DND-41 (cell line): ENCODE measurements at regions not wholly inside any gene's neighbourhood (a gene's known extent, or its start where the extent isn't known, plus 50 kb on each side); places are given as distances from the start of the nearest gene placed in this dataset.

Experiments
- ATAC-seq: fragments of 200-7000 bp; cut with Tn5 transposase; 3 replicates; pipeline ENCODE4 v1.9.1; 2021; ENCODE audit warnings: low read depth; ENCODE audit not compliant: insufficient read depth
- DNase-seq: peaks from one replicate; pipeline ENCODE4 v3.0.0-alpha.2; 2020
- H2AFZ ChIP-seq: 2 replicates; pipeline ENCODE4 v1.6.0; 2012; ENCODE audit warnings: low read depth, low read length
- H3K27ac ChIP-seq: 2 replicates; pipeline ENCODE4 v1.5.1; 2012; ENCODE audit warnings: low read length, inconsistent platforms
- H3K27me3 ChIP-seq: fragments of 200-600 bp; sonication (generic); 2 replicates; pipeline ENCODE4 v1.6.0; 2012; ENCODE audit warnings: low read length, mild to moderate bottlenecking, inconsistent platforms; ENCODE audit not compliant: insufficient read depth, poor library complexity
- H3K36me3 ChIP-seq: 2 replicates; pipeline ENCODE4 v1.5.1; 2012; ENCODE audit warnings: low read length, inconsistent platforms; ENCODE audit not compliant: insufficient read depth
- H3K4me1 ChIP-seq: 2 replicates; pipeline ENCODE4 v1.5.1; 2012; ENCODE audit warnings: mild to moderate bottlenecking, low read length; ENCODE audit not compliant: insufficient read depth
- H3K4me2 ChIP-seq: 2 replicates; pipeline ENCODE4 v1.6.0; 2012; ENCODE audit warnings: mild to moderate bottlenecking, moderate library complexity, low read length, inconsistent platforms; ENCODE audit not compliant: insufficient read depth
- H3K4me3 ChIP-seq, 2 experiments: fragments of 200-600 bp in 1 of 2; shearing (Covaris generic) in 1 of 2; 2 replicates each; pipeline ENCODE4 v1.5.1; 2012 to 2016; ENCODE audit warnings: inconsistent platforms in 2 of 2, low read length in 2 of 2, mild to moderate bottlenecking in 2 of 2, low read depth in 1 of 2, moderate library complexity in 1 of 2
- H3K79me2 ChIP-seq: 2 replicates; pipeline ENCODE4 v1.6.0; 2012; ENCODE audit warnings: low read length, inconsistent platforms; ENCODE audit not compliant: insufficient read depth
- H3K9ac ChIP-seq: 2 replicates; pipeline ENCODE4 v1.6.0; 2012; ENCODE audit warnings: low read depth, mild to moderate bottlenecking, inconsistent platforms, low read length, moderate library complexity
- H3K9me3 ChIP-seq: 2 replicates; pipeline ENCODE4 v1.5.1; 2012; ENCODE audit warnings: low read length, moderate library complexity, mild to moderate bottlenecking, inconsistent platforms; ENCODE audit not compliant: insufficient read depth, severe bottlenecking
- H4K20me1 ChIP-seq: 2 replicates; pipeline ENCODE4 v1.6.0; 2012; ENCODE audit warnings: low read length; ENCODE audit not compliant: insufficient read depth
- CTCF ChIP-seq: IDR thresholded peaks from 2 replicates; pipeline ENCODE4 v1.5.1; 2012; ENCODE audit warnings: borderline replicate concordance, low read length, moderate library complexity, mild to moderate bottlenecking; ENCODE audit not compliant: poor library complexity, severe bottlenecking; ENCODE audit errors: extremely low read depth
- EZH2 ChIP-seq: IDR thresholded peaks from 3 replicates; pipeline ENCODE4 v1.6.1; 2012; ENCODE audit warnings: borderline replicate concordance, low read depth, mild to moderate bottlenecking, moderate library complexity, low read length, inconsistent platforms; ENCODE audit not compliant: severe bottlenecking

DNA sequence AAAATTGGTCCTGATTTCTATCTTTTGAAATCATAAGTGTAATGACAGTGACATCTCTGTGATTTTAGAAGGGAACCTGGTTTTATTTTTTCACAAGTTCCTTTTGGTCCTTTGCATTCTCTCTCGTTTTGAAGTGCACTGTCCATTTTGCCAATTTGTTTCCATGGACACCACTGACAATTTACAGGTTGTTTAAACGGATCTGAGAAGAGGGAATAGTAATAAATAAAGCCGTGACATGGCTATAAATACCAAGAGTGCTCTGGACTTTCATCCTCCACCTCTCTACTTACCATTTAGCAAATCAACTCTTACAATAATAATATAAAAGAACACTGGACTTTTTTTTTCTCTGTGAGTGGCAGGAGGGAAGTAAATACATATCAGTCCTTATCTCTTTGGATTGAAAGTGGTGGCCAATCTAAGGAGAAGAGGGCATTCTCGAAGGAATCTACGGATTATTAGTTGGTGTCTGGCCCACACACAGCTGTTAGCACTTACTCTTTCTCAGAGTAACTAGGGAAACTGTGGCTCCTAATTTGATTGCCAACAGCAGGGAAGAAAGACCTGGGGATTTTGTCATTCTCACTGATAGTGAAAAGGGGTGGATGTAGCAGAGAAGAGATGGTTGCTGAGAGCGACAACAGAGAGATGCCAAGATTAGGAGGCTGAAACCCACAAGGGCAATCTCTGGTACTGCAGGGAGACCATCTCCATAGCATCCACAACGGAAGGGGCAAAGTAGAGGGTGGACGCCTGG lies 108.7 kb upstream of the FSHR start:
- no peak for ATAC-seq
- no peak overlapping the region for H3K27ac ChIP-seq
- TF ChIP-seq CTCF (no peak), EZH2 (no peak)
- H4K20me1 ChIP-seq: no peaks in the 10 kb centered on the region
- no peak overlapping the region for H3K9ac ChIP-seq
- no peaks in the 10 kb centered on the region for H3K27me3 ChIP-seq
- H3K36me3 ChIP-seq: no peaks in the 10 kb centered on the region
- H3K79me2 ChIP-seq: no peaks in the 10 kb centered on the region
- DNase-seq: no peak
- H3K9me3 ChIP-seq: no peaks in the 10 kb centered on the region
- no peaks in the 10 kb centered on the region for H3K4me1 ChIP-seq
- no peak overlapping the region for H2AFZ ChIP-seq
- no peak overlapping the region for H3K4me3 ChIP-seq
- H3K4me2 ChIP-seq: no peak overlapping the region

DNA sequence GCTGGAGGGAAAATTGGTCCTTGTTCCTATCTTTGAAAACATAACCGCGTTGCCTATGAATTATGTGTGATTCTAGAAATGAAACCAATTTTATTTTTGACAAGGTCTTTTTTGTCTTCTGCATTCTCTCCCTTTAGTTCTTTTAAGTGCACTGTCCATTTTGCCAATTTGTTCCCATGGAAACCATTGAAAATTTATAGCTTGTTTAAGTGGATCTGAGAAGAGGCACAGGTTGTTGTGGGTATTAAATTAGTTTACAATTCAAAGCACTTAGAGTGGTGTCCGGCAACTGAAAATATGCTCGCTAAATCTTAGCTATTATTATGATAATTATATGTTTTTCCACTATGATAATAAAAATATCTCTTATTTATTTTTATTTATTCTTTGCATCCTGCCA lies 107.5 kb upstream of the FSHR start:
- Histone ChIP-seq H2AFZ (no peak overlapping the region), H4K20me1 (no peaks in the 10 kb centered on the region), H3K9ac (no peak overlapping the region), H3K9me3 (no peaks in the 10 kb centered on the region), H3K4me1 (no peaks in the 10 kb centered on the region), H3K79me2 (no peaks in the 10 kb centered on the region), H3K4me2 (no peak overlapping the region), H3K4me3 (no peak overlapping the region), H3K27me3 (no peaks in the 10 kb centered on the region), H3K36me3 (no peaks in the 10 kb centered on the region), H3K27ac (no peak overlapping the region)
- ATAC-seq: no peak
- no peak for TF ChIP-seq CTCF
- no peak for TF ChIP-seq EZH2
- DNase-seq: no peak

DNA sequence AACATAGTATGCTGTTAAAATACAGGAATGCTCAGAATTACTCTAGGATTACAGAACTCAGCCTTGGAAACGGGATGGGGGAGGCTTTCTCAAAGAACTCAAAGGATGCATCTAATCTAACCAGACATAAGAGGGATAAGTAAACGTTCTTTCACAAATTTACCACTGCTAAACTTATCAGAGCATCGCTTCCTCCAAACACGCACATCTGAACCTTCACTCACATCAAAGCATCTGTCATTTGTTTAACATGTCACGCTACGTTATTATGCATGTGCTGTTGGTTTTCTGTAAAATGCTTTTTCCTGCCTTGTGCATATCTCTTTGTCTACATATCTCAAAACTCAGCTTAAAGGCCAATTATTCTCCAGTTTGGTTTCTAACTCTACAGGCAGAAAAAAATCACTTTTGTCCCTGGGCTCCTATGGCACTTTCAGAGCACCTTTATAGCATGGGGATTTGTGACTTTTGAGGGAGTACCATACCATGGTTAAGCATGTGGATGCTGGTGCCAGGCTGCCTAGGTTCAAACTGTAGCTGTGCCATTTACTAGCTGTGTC lies 106.7 kb upstream of the FSHR start:
- H3K27me3 ChIP-seq: no peaks in the 10 kb centered on the region
- no peak overlapping the region for H2AFZ ChIP-seq
- no peak for TF ChIP-seq EZH2
- H3K36me3 ChIP-seq: no peaks in the 10 kb centered on the region
- no peaks in the 10 kb centered on the region for H4K20me1 ChIP-seq
- ATAC-seq: no peak
- no peaks in the 10 kb centered on the region for H3K4me1 ChIP-seq
- no peak overlapping the region for H3K9ac ChIP-seq
- H3K9me3 ChIP-seq: no peaks in the 10 kb centered on the region
- H3K79me2 ChIP-seq: no peaks in the 10 kb centered on the region
- no peak overlapping the region for H3K27ac ChIP-seq
- no peak overlapping the region for H3K4me3 ChIP-seq
- no peak overlapping the region for H3K4me2 ChIP-seq
- no peak for DNase-seq

GRCh38 chr2:49259926-49260325 lies 105.6 kb upstream of the FSHR start:
- H3K4me3 ChIP-seq: no peak overlapping the region
- H4K20me1 ChIP-seq: no peaks in the 10 kb centered on the region
- H3K9me3 ChIP-seq: no peaks in the 10 kb centered on the region
- no peaks in the 10 kb centered on the region for H3K36me3 ChIP-seq
- ATAC-seq (no peak), DNase-seq (no peak)
- H3K27ac ChIP-seq: no peak overlapping the region
- H3K4me1 ChIP-seq: no peaks in the 10 kb centered on the region
- H3K27me3 ChIP-seq: no peaks in the 10 kb centered on the region
- TF ChIP-seq CTCF: no peak
- TF ChIP-seq EZH2: no peak
- H2AFZ ChIP-seq: no peak overlapping the region
- no peak overlapping the region for H3K4me2 ChIP-seq
- H3K9ac ChIP-seq: no peak overlapping the region
- no peaks in the 10 kb centered on the region for H3K79me2 ChIP-seq
